Hematopoietic multipotent progenitor cell treated with erythropoietin and hydrocortisone succinate and interleukin-3 and kit ligand, for 8 days (in vitro differentiated cells): ENCODE measurements at regions not wholly inside any gene's neighbourhood (a gene's known extent, or its start where the extent isn't known, plus 50 kb on each side); places are given as distances from the start of the nearest gene placed in this dataset.

Experiments used
- DNase-seq: peaks from one replicate; pipeline ENCODE4 v3.0.0-alpha.2; 2015

DNA sequence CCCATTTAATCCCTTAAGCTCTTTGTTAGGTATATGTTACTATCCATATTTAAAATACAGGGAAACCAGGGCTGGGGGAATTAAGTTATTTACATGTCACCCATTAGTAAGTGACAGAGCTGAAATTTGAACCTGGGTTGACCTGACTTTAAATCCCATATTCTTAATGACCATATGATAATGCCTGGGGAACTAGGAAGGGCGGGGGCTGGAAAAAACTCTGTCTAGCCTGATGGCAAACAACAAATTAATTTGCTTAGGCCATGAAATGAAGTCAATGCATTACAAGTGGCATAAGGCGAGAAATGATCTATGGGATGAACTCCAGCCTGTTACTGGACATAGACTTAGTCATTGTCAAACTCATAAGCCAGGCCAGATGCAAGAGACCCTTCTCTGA is 325.7 kb upstream of the WWC1 start:
- no peak for DNase-seq

DNA sequence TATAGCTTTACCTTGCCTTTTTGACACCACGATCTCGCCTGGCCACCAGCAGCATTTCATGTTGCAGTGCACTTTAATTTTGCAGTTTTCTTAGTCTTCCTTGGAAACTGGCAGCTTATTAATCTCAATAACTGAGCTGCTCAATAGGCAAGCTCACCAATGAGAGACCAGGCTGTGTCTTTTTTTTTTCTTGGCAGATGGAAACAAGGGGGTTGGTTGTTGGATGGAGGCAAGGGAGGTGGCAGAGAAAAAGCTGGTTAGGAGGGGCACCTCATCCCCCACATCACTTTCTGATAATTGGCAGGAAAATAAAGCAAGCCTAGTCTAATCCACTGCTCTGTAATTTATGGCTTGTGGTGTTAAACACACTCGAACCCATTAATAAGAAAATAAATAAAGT is 324.5 kb upstream of the WWC1 start:
- DNase-seq = no peak

DNA sequence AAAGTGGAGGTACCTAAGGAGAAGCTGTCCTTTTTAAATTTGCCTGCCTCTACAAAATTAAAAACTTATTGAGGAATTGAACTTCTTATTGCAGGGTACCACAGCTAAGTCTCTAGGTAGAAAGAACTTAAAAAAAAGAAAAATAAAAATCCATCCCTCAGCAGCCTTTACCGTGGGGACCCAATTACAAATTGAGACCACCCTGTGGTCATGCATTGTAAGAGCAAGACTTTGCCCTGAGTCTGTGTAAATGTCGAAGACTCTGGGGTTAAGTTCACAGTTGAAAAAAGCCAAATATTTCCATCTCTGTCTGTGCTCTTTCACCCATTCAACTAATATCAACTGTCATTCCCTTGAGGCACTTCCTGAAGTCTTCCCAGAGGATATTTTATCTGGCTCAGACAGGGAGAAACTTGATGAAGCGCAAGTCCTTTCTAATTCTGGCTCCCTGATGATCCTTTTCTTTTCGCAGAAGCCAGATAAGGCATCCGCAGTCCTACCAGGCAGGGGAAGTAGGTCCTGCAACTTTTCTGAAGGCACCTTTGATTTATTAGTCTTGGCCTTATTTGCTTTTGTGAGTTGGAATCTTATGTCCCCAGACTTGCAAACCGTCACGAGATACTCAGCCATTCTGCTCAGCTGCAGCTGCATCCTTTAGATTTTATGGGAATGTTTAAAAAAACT is 323.8 kb upstream of the WWC1 start:
- DNase-seq = no peak

DNA sequence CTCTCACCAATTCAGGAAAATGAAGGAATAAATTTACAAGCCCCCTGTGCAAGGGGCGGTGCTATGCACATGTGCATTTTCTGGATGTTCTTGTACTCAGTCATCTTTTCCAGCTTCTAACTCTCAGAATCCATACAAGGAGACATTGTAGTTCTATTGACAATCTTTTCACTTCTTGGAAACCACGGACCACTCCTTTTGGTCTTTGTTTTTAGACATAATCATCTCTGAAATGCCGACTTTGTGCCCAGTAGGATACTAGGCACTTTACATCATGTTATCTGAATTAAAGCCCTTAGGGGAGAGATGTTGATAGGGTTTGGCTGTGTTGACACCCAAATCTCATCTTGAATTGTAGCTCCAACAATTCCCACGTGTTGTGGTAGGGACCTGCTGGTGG is 322.6 kb upstream of the WWC1 start:
- DNase-seq = no peak

DNA sequence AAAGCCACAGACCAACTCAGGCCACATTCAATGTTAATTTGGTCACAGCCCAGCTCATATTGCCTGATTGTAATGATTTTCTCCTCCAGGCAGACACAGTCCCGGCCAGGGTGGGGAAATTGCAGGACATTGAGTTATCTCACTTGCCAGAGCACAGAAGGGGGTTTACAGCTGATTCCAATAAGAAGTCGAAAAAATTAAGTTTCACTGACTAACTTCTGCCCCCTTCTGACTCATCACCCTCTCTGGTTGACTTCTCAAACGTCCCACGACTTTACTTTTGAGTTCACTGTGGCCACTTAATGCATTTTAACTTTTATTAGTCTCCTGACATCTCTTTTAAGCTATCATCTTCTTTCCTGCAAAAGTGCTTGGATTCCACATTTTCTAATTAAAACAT is 321.4 kb upstream of the WWC1 start:
- DNase-seq = no peak

DNA sequence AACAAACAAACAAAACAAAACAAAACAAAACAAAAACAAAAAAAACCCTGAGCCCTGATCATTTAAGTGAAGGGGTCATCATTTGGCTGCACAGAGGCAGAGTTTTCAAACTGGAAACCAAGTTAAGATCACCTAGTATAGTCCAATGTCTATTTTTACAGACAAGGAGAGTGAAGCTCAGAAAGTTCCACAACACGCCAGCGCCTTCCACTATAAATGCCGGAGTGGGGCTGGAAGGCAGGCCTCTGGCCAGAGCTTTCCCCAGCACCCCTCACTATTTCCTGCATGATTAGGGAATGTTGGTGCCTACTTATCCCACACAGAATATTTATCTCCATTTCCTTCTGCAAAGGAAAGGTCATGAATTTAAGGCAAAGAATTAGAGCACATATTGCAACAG is 319.7 kb upstream of the WWC1 start:
- no peak for DNase-seq

DNA sequence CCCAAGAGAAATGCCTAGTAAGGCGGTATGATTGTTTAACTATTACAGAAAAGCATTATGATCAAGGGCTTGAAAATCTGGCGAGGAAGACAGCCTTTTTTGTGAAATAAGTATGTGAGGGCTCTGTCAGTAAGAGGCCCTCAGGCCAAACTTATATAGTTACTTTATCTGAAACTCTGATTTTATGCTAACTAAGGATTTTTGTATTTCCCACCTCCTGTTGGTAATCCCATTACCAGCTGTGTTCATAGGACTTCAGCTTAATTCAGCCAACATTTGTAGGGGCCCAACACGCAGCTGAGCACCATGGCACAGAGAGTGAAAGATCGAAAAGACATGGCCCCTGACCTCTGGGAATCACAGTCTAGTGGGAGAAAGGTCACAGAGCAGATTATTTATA is 318.3 kb upstream of the WWC1 start:
- DNase-seq = no peak

DNA sequence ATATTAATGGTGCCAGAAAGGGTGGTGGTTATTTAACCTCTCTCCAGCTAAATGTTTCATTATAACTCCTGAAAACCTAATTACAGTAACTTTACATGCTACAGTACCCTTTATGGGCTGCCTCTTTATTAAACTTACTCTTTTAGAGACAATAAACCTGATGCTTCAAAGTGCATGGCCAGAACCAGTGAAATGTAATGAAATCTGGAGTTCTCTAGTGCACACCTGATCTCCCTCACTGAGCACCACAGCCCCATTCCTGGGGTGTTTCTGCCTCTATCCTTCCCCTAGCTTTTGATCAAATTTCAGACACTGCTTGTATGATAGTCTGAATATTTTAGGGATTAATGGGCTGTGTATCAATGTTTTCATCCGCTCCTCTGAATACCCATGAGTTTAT is 306.5 kb upstream of the WWC1 start:
- DNase-seq = no peak

DNA sequence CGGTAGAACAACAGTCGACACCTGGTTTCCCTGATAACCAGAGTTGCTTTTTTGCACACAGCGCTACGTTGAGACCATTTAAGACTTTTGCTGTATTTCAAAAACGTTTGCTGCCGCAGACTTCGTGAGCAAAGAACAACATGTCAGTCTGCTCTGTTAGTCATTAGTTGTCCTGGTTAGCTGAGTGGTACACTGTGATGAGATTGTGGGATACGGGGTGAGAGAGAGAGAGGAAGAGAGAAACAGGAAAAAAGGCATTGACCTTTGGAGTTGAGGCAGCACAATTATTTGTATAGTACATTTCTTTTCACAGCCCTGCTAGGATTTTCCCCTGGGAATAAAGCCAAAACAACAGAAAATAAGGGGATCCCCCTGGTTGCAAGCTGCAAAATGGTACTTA is 306.1 kb upstream of the WWC1 start:
- no peak for DNase-seq

DNA sequence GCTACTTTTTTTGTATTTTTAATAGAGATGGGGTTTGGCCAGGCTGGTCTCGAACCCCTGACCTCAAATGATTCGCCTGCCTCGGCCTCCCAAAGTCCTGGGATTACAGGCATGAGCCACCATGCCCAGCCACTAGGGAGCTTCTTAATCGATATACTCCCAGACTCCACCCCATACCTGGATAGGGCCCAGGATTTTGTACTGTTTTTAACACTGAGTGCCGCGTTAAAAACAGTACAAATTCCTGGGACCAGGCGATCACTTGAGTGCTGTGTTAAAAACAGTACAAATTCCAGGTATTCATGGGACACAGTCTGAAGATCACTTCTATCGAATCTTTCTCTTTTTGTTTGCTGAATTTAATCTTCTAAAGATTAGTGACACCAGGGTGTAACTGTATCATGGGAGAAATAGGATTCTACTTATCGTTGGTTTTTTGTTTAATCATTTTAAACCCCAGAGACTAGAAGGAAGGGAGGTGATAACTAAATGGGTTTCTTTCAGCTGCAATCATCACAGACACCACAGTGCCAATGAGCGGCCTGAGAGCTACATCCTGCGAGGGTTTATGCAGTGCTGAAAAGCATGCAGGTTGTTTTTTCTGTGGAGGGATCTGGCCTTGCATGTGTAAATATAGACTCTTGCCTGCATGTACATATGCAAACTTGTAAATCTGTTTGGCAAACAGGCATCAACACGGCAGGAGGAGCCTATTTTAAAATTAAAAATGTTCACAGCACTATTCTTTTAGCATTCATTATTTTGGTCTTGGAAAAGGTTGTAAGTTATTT is 303.8 kb upstream of the WWC1 start:
- DNase-seq = no peak

DNA sequence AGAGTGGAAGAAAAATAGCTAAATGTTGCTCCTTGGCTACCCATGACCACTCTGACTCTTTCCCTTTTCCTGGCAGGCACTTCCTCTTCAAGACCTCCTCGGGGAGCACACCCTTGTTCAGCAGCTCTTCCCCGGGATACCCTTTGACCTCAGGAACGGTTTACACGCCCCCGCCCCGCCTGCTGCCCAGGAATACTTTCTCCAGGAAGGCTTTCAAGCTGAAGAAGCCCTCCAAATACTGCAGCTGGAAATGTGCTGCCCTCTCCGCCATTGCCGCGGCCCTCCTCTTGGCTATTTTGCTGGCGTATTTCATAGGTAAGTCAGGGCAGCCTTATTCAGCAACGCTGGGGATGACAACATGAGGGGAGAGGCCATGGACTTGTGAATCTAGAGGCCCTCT is 298.6 kb upstream of the WWC1 start:
- DNase-seq = no peak

DNA sequence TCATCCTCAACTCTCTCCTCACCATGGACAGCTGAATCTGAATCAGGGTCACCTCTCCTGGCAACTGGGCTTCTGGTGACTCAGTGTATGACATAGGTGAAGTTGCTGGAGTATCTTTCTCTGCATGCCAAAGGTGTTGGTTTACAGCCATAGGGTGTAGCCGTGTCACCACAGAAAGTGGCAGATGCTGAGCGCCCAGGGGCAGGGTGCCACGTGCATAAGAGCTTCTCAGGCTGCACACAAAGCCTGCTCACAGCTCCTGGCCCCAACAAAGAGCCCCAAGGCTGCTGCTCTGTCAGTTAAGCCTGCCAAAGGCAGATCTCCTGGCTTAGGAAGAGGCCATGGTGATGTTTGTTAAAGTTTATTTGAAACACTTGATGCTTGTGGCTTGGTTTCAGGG is 297.7 kb upstream of the WWC1 start:
- DNase-seq = no peak

DNA sequence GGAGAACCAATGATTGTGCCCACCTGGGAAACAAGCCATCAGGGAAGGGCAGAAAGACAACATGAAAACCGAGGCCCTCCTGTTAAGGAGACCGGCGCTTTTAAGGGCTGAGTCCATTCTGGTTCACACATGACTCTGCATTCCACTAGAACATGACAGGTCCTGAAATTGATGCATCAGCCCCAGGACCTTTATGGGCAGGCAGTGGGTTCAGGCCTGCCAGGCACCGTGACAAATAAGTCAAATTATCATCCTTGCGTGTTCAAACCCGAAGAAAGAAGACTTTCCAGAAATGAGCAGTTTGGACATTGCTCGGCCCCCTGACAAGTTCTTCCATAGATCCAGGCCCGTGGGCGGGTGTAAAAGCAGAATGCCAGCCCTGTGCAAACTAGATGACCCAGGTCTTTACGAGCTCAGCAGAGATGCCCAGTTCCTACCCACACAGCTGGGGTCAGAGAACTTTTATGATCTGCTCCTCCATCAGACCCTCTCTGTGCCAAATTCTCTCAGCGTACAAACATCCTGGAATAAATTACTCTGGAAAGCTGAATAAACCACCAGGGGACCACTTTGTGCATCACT is 295.5 kb upstream of the WWC1 start:
- no peak for DNase-seq

DNA sequence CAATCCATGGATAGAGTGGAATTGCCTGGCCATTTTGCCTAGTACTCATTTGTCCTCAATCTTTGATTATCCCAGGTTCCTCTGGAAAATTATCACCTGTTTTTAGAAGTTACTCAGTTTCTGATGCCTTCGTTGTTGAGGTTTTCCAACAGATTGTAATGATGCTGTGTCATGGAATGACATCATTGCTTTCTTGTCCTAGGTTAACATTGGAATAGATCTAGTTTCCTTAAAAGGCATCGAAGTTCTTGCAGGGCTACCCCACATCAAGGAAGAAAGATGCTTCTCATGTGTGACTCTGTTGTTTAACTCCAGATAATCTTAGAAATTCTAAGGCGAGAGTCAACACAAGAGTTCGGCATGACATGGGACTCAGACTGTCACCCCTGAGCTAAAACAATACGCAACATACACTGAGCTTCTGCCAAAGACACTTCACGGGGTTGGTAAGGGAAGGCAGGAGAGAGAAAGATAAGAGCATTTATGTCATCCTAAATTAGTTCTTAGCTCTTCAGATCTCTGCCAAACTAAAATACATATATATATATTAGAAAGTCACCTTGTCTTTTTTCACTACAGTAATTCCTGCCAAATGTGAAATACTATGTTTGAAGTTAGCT is 293.2 kb upstream of the WWC1 start:
- no peak for DNase-seq

DNA sequence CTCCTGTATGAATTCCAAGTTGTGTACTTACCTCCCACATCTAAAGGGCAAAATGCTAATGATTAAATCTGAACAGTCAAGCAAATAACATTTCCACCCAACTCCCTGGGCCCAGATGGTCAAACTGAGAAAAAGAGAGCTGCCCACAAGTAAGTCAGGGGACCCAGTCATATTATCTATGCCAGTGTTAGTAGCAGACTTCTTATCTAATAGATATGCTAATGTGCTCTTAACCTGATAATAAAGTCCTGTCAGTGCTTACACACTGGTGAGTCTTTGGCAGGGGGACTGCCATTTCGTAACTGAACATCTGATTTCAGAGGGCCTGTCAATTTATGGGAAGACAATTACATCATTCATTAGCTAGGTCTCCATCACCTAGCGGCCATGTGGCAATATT is 292.3 kb upstream of the WWC1 start:
- DNase-seq = no peak

DNA sequence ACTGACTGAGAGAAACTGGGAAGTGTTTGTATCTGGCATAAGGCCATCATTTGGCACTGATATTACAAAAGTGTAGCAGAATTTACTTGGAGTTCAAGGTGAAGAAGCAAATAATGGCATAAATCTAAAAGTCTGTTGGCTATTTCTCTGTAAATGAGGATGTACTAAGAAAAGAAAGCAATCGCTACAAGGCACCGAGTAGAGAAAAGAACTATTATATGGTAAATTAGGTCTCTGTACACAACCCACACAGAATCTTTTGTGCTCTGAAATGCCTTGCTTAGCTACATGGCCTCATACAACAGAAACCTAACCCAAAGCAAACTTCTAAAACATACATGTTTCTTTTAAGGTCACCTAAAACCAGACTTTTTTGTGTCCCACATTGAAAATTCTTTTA is 290.1 kb upstream of the WWC1 start:
- DNase-seq = no peak

DNA sequence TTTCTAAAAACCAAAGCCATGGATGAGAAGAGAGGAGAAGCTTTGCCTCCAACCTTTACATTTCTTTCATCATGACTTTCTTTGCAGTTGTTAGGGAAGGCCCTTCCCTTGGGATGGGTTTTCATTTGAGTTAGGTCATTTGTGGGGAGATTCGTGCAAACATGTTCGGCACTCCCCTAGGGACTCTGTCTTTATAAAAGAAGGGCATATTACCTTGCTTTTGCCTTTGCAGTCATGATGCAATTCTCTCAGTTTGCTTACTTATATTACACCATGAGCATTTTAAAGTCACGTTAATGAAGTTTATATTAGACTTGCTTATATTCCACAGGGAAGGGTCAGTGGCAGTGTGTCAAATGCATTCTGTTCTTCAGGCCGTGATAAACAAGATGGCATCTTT is 289.3 kb upstream of the WWC1 start:
- no peak for DNase-seq

DNA sequence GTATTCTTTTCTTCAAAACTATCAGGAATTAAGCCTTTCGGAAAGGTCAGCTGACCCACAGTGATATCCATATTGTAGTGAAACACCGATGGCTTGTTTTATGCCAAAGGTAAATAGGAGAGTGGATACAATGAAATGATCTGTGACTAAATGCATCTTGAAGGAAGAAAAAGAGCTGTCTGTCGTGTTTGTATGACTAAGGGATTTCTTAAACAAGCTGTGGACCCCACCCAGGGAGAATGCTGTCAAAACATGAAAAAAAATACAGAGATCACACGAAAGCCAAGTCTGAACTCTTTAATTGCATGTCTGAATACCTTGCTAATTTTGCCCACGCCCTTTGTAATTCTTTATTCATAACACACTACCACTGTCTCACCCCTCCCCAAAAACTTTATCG is 286.4 kb upstream of the WWC1 start:
- no peak for DNase-seq

DNA sequence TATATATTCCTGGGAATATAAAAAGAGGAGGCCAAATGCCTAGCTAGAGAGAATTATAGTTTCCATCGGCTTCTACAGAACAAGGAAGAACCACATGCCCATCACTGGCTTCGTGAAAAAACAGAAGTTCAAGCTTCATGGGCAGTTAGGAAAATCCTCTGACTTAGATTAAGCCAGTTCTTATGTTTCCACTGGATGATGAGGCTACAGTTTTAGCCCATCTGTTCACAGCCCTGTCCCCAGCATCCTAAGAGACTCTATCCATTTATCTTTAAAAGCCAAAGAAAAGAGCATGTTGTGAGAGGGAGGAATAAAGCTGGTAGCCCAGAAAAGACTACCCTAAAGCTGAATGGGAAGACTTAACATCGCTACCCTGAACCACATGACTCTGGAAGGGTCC is 285.5 kb upstream of the WWC1 start:
- DNase-seq = no peak

DNA sequence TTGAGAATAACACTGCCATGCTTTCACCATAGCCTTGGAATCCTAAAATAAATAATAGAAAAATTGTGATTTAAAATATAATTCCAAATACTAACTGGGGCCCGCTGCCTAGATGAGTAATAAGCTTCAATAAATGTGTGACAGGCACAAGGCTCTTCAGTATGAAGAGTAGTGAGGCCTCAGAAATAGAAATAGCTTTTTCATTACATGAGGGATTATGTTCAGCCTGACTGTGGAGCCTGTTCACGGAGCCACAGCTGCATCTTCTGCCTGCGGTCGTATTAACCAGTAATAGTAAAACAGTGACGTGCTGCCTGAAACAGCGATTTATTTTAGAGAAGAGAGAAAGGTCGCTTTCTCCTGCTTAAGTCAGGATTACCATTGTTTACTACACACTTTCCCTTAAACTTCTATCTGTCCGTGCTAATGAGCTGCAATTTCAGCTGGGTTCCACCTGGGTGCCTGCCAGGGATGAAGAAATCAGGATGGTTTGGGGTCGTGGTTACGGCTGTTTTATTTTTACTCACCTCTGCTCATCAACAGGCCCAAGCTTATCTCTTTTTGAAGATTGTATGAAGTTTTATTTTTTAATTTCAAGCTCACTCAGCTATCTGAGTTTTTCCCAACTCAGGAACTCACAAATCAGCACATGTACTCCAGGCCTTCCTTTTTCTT is 284.9 kb upstream of the WWC1 start:
- no peak for DNase-seq

DNA sequence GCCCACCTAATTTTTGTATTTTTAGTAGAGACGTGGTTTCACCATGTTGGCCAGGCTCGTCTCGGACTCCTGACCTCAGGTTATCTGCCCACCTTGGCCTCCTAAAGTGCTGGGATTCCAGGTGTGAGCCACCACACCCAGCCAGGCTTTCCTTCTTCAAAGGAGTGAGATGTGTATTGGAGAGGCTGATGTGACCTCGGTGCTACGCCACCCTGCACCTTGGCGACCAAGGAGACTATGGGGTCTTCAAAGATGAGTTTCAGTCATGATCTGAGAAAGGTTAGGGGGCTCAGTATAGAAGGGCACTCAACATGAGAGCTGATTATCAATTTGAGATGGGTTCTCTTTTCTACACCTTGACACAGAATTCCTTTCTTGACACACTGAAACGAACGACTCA is 284.2 kb upstream of the WWC1 start:
- no peak for DNase-seq

DNA sequence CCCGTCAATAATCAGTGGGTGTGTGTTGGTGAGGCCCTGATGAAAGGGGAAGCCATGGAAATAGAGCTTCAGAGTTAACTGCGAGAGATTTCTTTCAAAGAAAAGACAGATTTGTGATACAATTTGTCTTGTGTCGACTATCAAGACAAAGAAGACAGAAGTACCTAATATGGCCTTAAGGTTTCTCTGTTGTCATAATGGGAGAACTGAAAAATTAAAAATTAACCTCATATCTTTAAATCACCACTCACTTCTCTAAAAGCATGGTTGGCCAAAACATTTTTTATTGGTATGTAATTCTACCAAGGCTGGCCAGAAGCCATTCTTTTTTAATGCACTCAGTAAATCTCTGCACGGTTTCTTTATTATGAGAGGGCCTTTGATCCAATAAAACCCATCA is 282.9 kb upstream of the WWC1 start:
- no peak for DNase-seq

DNA sequence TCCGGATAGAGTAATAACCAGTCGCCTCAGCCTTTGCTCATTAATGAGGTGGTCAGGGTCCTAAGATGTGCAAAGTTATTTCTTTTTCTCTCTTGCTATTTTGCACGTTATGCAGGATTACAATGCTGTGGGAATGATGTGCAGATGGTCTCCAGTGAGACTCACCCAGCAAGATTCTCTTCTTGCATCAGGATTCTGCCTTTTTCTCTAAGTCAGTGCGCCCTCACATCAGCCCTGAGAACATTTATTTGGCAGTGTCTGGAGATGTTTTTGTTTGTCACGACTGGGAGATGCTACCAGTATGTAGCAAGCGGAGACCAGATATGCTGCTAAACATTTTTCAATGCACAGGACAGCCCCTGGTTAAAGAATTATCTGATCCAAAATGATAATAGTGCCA is 280.3 kb upstream of the WWC1 start:
- no peak for DNase-seq

DNA sequence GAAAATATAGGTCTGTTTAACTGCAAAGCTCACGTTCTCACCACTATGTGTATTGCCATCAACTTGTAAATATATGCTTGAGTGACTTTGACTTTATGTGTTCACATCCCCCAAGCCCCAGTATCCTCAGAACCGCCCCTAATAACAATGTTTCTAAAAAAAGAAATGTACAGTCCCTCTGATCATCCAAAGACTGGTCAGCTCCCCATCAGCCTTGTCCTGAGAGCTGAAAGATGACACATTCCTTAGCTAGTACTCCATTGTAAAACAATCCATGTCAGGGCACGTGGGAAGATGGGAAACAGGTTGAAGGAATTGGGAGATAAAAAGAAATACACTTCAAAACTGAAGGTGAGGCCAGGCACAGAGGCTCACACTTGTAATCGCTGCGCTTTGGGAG is 279.4 kb upstream of the WWC1 start:
- DNase-seq = no peak
